Heart left ventricle (tissue), 16 donors: ENCODE measurements at regions not wholly inside any gene's neighbourhood (a gene's known extent, or its start where the extent isn't known, plus 50 kb on each side); places are given as distances from the start of the nearest gene placed in this dataset.

Source experiments
- ATAC-seq, 4 donors: fragments of 200-7000 bp; cut with Tn5 transposase; one replicate each; pipeline ENCODE4 v1.9.1; 2020 to 2022; ENCODE audit warnings: moderate library complexity in 4 of 4, mild to moderate bottlenecking in 3 of 4, moderate number of reproducible peaks in 1 of 4
- DNase-seq, 5 donors: peaks; one replicate each; pipeline ENCODE4 v3.0.0-alpha.2; 2020
- H3K27ac ChIP-seq, 12 donors: fragments of 200-600 bp; sonication (generic) in 4 of 12; one replicate each; pipeline versions ENCODE4 v1.5.0 to v1.8.0; 2016 to 2022; ENCODE audit warnings: mild to moderate bottlenecking in 2 of 12
- H3K27me3 ChIP-seq, 9 donors: fragments of 200-600 bp; sonication (generic) in 2 of 9; one replicate each; pipeline versions ENCODE4 v1.5.1 to v1.8.0; 2016 to 2022; ENCODE audit warnings: mild to moderate bottlenecking in 3 of 9
- H3K36me3 ChIP-seq, 9 donors: fragments of 200-600 bp; sonication (generic) in 2 of 9; one replicate each; pipeline versions ENCODE4 v1.5.0 to v1.8.0; 2018 to 2022; ENCODE audit warnings: mild to moderate bottlenecking in 2 of 9
- H3K4me1 ChIP-seq, 12 donors: fragments of 200-600 bp; sonication (generic) in 4 of 12; one replicate each; pipeline versions ENCODE4 v1.5.0 to v1.8.0; 2016 to 2022; ENCODE audit warnings: mild to moderate bottlenecking in 3 of 12
- H3K4me3 ChIP-seq, 12 donors: fragments of 200-600 bp; sonication (generic) in 4 of 12; one replicate each; pipeline versions ENCODE4 v1.5.0 to v1.8.0; 2017 to 2022; ENCODE audit warnings: mild to moderate bottlenecking in 9 of 12, moderate library complexity in 4 of 12
- H3K9me3 ChIP-seq, 12 donors: fragments of 200-600 bp; sonication (generic) in 4 of 12; one replicate each; pipeline versions ENCODE4 v1.5.0 to v1.8.0; 2016 to 2022; ENCODE audit warnings: mild to moderate bottlenecking in 1 of 12
- POLR2A ChIP-seq, 2 donors: fragments of 450-650 bp; IDR thresholded peaks; one replicate each; pipeline ENCODE4 v1.6.1; 2017; ENCODE audit warnings: antibody characterized with exemption in 2 of 2, mild to moderate bottlenecking in 2 of 2, moderate library complexity in 2 of 2
- WGBS, 4 donors: extraction: QIAGEN DNeasy Blood & Tissue Kit in 2 of 4; methylation state at CpG; one replicate each; pipeline versions ENCODE4 v1.1.5 to v1.1.7; 2013 to 2018; 5-methylcytosine and 5-hydroxymethylcytosine counted together
- intact Hi-C, 10 donors: fragments of 100-400 bp; cut with DNase I; formaldehyde crosslinking; loops; one replicate each; pipeline versions ENCODE4 v1.11.1 to v1.14.2; 2022
- TF ChIP-seq, protein P1 (sequence below), 12 donors: fragments of 200-600 bp; sonication (generic) in 4 of 12; IDR thresholded peaks; one replicate each; pipeline versions ENCODE4 v1.5.0 to v1.8.0; 2018 to 2022; ENCODE audit warnings: antibody characterized with exemption in 12 of 12, mild to moderate bottlenecking in 5 of 12
- donor health status: ischemic (EF 13 %, LVEDD 7.1; RV severe dilation, severe dysfunction).
- donor health status: healthy with polysubstance abuse.
- donor health status: DM: no; HTN: yes; CAD: no.
- donor health status: DM: no; HTN: no; CAD: no.
- donor health status: ischemic (EF 25% LVEDD 6.9; RV normal size, moderate dysfunction).
- donor health status: ischemic (EF 25% LVEDD 5.7; RV mildly dilated, moderate dysfunction).
- donor health status: healthy.
- donor health status: DM: yes; HTN: yes; CAD: no.
- donor health status: ischemic (EF 35%, LVEDD 5.7; RV mildly dilated, moderate dysfunction).
- donor health status: nonischemic (EF 11% LVEDD 7.7; RV severe dilation, severe dysfunction).
- donor health status: DM: yes; HTN: yes; CAD: no.
- donor health status: PGD.
- donor health status: ischemic (EF 29% LVEDD 5.4; RV normal size, mild dysfunction).
- donor health status: nonischemic (EF 23%, LVEDD 6.1; RV moderate dilation, normal function).

DNA sequence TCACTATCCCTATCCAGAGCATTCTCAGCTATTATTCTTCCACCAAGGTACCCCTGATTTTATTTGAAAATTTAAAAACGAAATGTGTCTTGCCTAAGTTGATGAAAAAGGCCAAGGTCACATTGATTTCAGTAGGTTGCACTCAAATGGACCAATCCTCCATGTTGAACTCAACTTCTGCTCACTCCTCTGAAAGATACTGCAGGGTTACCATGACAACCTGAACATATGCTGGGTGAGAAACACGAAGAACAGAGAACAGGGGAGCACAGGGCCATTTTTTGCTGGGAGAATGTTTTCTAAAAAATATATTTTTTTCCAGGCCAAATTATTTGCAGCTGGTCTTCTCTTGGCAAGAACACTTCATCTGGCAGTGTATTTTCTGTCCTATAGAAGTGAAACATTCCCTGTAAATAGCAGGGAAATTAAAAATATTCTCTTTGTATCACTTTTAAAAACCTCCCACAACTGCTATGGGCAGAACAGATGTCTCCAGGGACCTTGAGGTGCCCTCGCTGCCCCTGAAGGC lies 215.9 kb downstream of the NXNL2 start:
- H3K27ac ChIP-seq, result no peak overlapping the region
- no peaks in the 10 kb centered on the region for H3K27me3 ChIP-seq
- H3K9me3 ChIP-seq, result peaks cover 0 to 10% (median 0%) of the 10 kb centered on the region in 12 donors
- H3K4me1 ChIP-seq, result peaks cover 0 to 47% (median 19%) of the 10 kb centered on the region in 12 donors
- ATAC-seq (no peak), DNase-seq (no peak)
- no peak overlapping the region for H3K4me3 ChIP-seq
- intact Hi-C loops, result loop anchor here in 1 of 10 donors (5.0 kb wide), 1 partner anchor 59 kb away; no protein-coding TSS in a partner anchor
- TF ChIP-seq, protein P1, sequence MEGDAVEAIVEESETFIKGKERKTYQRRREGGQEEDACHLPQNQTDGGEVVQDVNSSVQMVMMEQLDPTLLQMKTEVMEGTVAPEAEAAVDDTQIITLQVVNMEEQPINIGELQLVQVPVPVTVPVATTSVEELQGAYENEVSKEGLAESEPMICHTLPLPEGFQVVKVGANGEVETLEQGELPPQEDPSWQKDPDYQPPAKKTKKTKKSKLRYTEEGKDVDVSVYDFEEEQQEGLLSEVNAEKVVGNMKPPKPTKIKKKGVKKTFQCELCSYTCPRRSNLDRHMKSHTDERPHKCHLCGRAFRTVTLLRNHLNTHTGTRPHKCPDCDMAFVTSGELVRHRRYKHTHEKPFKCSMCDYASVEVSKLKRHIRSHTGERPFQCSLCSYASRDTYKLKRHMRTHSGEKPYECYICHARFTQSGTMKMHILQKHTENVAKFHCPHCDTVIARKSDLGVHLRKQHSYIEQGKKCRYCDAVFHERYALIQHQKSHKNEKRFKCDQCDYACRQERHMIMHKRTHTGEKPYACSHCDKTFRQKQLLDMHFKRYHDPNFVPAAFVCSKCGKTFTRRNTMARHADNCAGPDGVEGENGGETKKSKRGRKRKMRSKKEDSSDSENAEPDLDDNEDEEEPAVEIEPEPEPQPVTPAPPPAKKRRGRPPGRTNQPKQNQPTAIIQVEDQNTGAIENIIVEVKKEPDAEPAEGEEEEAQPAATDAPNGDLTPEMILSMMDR (IDR thresholded peaks at IDR 0.05), result no peak
- TF ChIP-seq POLR2A (IDR thresholded peaks at IDR 0.05), result no peak
- no peaks in the 10 kb centered on the region for H3K36me3 ChIP-seq
- WGBS, 4 donors, result 84 to 88% (median 86%) methylated on average over 3 of the region's 3 CpGs

DNA sequence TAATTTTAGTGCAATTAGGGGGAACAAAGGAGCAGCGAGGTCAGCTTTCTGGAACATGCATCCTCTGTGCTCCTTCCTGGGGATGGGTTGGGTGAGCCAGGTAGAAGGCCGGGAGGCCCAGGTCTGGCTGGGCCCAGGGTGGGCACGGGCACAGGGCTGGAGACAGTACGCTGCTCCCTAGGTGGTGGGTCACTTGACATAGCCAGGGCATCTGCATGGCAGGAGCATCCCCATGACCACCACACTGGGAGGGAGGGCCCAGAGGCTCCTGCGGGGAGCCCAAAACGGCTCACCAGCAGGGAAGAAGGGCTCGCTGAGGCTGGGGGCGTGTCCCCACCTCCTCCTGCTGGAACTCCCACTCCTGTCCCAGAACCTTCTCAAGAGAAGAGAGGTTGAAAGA lies 216.8 kb downstream of the NXNL2 start:
- DNase-seq (no peak), ATAC-seq (no peak)
- intact Hi-C loops, result loop anchor here in 1 of 10 donors (5.0 kb wide), 1 partner anchor 59 kb away; no protein-coding TSS in a partner anchor
- WGBS, 4 donors, result 93 to 97% (median 94%) methylated on average over 8 of the region's 8 CpGs
- Histone ChIP-seq H3K4me3 (no peak overlapping the region), H3K27ac (no peak overlapping the region), H3K9me3 (peaks cover 0 to 10% (median 0%) of the 10 kb centered on the region in 12 donors), H3K4me1 (peaks cover 0 to 38% (median 16%) of the 10 kb centered on the region in 12 donors), H3K36me3 (no peaks in the 10 kb centered on the region), H3K27me3 (no peaks in the 10 kb centered on the region)
- no peak for TF ChIP-seq POLR2A (IDR thresholded peaks at IDR 0.05)
- TF ChIP-seq, protein P1 (IDR thresholded peaks at IDR 0.05), result no peak

DNA sequence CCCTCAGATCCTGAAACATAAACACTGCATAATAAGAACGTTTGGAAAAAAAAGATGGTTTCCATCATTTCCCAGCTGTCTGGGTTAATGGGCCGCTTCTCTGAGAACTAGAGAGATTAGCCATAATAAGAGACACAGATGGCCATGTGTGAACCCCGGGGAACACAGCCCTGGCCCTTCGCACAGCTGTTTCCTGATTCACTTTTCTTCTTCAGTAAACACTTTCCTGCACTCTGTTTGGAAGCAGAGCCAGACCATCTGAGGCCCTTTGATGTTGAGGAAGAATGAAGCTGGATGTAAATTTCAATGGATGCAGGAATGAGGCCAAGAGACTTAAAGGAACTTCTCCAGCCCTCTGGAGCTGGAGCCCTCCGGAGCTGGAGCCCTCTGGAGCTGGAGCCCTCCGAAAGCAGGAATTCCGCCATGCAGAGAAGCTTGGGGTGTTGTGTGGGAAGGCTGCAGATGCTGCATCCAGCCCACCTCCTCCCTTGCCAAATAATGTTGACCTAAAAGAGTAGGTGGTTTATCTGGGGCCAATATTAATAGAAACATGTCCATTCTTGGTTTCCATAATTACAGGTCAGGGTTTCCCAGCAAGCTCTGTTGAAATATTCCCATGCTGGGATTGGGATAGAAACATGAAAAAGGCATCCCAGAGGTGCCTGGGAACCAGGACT lies 218.9 kb downstream of the NXNL2 start:
- intact Hi-C loops, result loop anchor here in 1 of 10 donors (5.0 kb wide), 1 partner anchor 62 kb away; no protein-coding TSS in a partner anchor
- Histone ChIP-seq H3K4me3 (no peak overlapping the region), H3K36me3 (no peaks in the 10 kb centered on the region), H3K27ac (peak overlapping the region in 10 of 12 donors; percentile 24 to 72 (median 50)), H3K27me3 (no peaks in the 10 kb centered on the region), H3K9me3 (peaks cover 0 to 10% (median 0%) of the 10 kb centered on the region in 12 donors), H3K4me1 (peaks cover 0 to 21% (median 7%) of the 10 kb centered on the region in 12 donors)
- TF ChIP-seq, protein P1 (IDR thresholded peaks at IDR 0.05), result no peak
- no peak for TF ChIP-seq POLR2A (IDR thresholded peaks at IDR 0.05)
- ATAC-seq, result peak; percentile 56 to 87 (median 79)
- DNase-seq, result peak in 4 of 5 donors; percentile 67 to 68 (median 67)
- 37 to 49% (median 46%) methylated on average over 7 of the region's 7 CpGs for WGBS, 4 donors

DNA sequence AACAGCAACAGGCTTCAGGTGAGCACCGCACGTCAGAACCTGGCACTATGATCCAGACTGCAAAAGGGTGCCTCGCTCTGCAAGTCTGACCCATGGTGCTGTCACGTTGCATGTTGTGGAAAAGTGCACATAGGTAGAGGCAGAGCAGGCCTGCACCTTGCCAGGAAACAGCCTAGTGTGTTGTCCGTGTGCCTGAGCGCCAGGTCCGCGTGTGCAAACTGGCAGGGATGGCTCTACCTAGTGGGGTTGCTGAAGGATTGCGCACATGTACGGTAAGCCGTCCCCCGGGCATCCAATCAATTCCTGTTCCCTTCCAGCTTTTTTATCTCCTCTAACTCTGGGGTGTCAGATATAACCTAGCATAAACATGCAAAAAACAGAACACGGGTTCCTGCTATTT lies 219.5 kb downstream of the NXNL2 start:
- peaks cover 0 to 10% (median 0%) of the 10 kb centered on the region in 12 donors for H3K9me3 ChIP-seq
- H3K36me3 ChIP-seq, result no peaks in the 10 kb centered on the region
- intact Hi-C loops, result loop anchor here in 1 of 10 donors (5.0 kb wide), 1 partner anchor 62 kb away; no protein-coding TSS in a partner anchor
- DNase-seq, result no peak
- peak in 1 of 4 donors; percentile 21 for ATAC-seq
- no peak for TF ChIP-seq POLR2A (IDR thresholded peaks at IDR 0.05)
- TF ChIP-seq, protein P1 (IDR thresholded peaks at IDR 0.05), result no peak
- H3K27me3 ChIP-seq, result no peaks in the 10 kb centered on the region
- peak overlapping the region in 7 of 12 donors; percentile 31 to 72 (median 51) for H3K27ac ChIP-seq
- H3K4me1 ChIP-seq, result peaks cover 0 to 25% (median 6%) of the 10 kb centered on the region in 12 donors
- H3K4me3 ChIP-seq, result no peak overlapping the region
- WGBS, 4 donors, result 84 to 90% (median 87%) methylated on average over 11 to 13 of the region's 13 CpGs
